Thyroid gland (tissue), 4 donors: ENCODE measurements at regions not wholly inside any gene's neighbourhood (a gene's known extent, or its start where the extent isn't known, plus 50 kb on each side); places are given as distances from the start of the nearest gene placed in this dataset.

ENCODE experiments used
- POLR2A ChIP-seq, 2 donors: fragments of 450-650 bp; IDR thresholded peaks; one replicate each; pipeline ENCODE4 v1.6.1; 2017; ENCODE audit warnings: antibody characterized with exemption in 2 of 2, mild to moderate bottlenecking in 2 of 2, moderate library complexity in 1 of 2
- TF ChIP-seq, protein P1 (sequence below), 6 experiments: fragments of 200-600 bp in 3 of 6; fragments of 450-650 bp in 3 of 6; sonication (generic) in 3 of 6; IDR thresholded peaks; one replicate each; pipeline ENCODE4 v1.5.1; 2016 to 2019; ENCODE audit warnings: antibody characterized with exemption in 6 of 6, mild to moderate bottlenecking in 2 of 6, inconsistent platforms in 1 of 6, moderate library complexity in 1 of 6

DNA sequence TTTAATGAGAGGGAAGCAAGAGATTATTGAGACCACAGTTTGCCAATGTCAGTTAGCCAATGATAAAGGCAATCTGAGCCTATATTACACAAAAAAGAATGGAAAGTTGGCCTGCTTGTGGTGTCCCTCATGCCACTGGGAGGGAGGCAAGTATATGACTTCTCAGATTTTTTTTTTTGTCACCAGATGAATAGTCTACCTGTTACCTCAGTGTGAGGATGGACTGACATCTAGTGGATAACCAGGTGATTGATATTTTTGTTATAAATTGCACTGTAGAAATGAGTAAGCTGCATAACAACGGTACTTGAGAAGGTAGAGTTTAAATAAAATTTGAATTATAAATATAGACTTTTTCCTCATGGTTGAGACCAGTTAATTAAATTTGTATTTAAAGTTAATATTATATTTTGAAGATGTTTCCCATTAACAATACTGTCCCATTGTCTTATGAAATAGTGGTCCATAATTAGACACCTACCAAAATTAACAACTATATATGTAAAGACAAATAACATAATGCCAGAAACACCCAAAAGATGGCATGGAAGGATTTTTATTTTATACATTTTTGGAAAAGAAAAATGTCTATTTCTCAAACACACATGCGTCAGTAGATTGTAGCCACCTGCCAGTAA lies 237.8 kb upstream of the GADL1 start:
- TF ChIP-seq, protein P1, sequence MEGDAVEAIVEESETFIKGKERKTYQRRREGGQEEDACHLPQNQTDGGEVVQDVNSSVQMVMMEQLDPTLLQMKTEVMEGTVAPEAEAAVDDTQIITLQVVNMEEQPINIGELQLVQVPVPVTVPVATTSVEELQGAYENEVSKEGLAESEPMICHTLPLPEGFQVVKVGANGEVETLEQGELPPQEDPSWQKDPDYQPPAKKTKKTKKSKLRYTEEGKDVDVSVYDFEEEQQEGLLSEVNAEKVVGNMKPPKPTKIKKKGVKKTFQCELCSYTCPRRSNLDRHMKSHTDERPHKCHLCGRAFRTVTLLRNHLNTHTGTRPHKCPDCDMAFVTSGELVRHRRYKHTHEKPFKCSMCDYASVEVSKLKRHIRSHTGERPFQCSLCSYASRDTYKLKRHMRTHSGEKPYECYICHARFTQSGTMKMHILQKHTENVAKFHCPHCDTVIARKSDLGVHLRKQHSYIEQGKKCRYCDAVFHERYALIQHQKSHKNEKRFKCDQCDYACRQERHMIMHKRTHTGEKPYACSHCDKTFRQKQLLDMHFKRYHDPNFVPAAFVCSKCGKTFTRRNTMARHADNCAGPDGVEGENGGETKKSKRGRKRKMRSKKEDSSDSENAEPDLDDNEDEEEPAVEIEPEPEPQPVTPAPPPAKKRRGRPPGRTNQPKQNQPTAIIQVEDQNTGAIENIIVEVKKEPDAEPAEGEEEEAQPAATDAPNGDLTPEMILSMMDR (IDR thresholded peaks at IDR 0.05) = peak in 5 of 6 experiments; percentile 37 to 89 (median 67)
- no peak for TF ChIP-seq POLR2A (IDR thresholded peaks at IDR 0.05)
